Esophagus muscularis mucosa (tissue), 4 donors: ENCODE measurements at regions not wholly inside any gene's neighbourhood (a gene's known extent, or its start where the extent isn't known, plus 50 kb on each side); places are given as distances from the start of the nearest gene placed in this dataset.

ENCODE experiments used
- DNase-seq: peaks from one replicate; pipeline ENCODE4 v3.0.0-alpha.2; 2017; ENCODE audit errors: extremely low spot score
- H3K27ac ChIP-seq, 4 donors: fragments of 200-600 bp; sonication (generic); replicated peaks in 1 of 4; 1 replicate in 3 of 4; 2 replicates in 1 of 4; pipeline ENCODE4 v1.5.1; 2016 to 2019; ENCODE audit warnings: mild to moderate bottlenecking in 1 of 4
- H3K27me3 ChIP-seq, 4 donors: fragments of 200-600 bp; sonication (generic); one replicate each; pipeline versions ENCODE4 v1.5.1 to v1.6.0; 2016 to 2019
- H3K36me3 ChIP-seq, 4 donors: fragments of 200-600 bp; sonication (generic); one replicate each; pipeline ENCODE4 v1.5.1; 2016 to 2019
- H3K4me1 ChIP-seq, 4 donors: fragments of 200-600 bp; sonication (generic); one replicate each; pipeline ENCODE4 v1.5.1; 2016 to 2019
- H3K4me3 ChIP-seq, 4 donors: fragments of 200-600 bp; sonication (generic); 1 replicate in 2 of 4; 2 replicates in 2 of 4; pipeline ENCODE4 v1.5.1; 2016 to 2019; ENCODE audit warnings: mild to moderate bottlenecking in 4 of 4, moderate library complexity in 1 of 4
- H3K9me3 ChIP-seq, 4 donors: fragments of 200-600 bp; sonication (generic); 1 replicate in 3 of 4; 2 replicates in 1 of 4; pipeline ENCODE4 v1.5.1; 2016 to 2019
- CTCF ChIP-seq, 3 experiments: fragments of 200-600 bp in 2 of 3; fragments of 450-650 bp in 1 of 3; sonication (generic) in 2 of 3; IDR thresholded peaks; one replicate each; pipeline ENCODE4 v1.5.1; 2017 to 2019; ENCODE audit warnings: antibody characterized with exemption in 3 of 3, mild to moderate bottlenecking in 2 of 3, moderate library complexity in 1 of 3
- EP300 ChIP-seq: sonication (generic); formaldehyde crosslinking; IDR thresholded peaks from one replicate; pipeline ENCODE4 v1.6.1; 2017; ENCODE audit warnings: antibody characterized with exemption
- POLR2A ChIP-seq: fragments of 450-650 bp; IDR thresholded peaks from one replicate; pipeline ENCODE4 v1.6.1; 2017; ENCODE audit warnings: antibody characterized with exemption, moderate library complexity, mild to moderate bottlenecking, low read depth
- POLR2AphosphoS5 ChIP-seq, 2 donors: sonication (generic); formaldehyde crosslinking; IDR thresholded peaks; one replicate each; pipeline ENCODE4 v1.6.1; 2017; ENCODE audit warnings: antibody characterized with exemption in 2 of 2
- WGBS: methylation state at CpG from one replicate; pipeline ENCODE4 v1.1.5; 2018; 5-methylcytosine and 5-hydroxymethylcytosine counted together
- intact Hi-C: fragments of 100-400 bp; cut with DNase I; formaldehyde crosslinking; loops from one replicate; pipeline ENCODE4 v1.15.1; 2023

GRCh38 chr2:16767789-16768476, 102.3 kb upstream of the CYRIA start:
- peaks cover 0 to 12% (median 0%) of the 10 kb centered on the region in 4 donors for H3K27me3 ChIP-seq
- 77% methylated on average over 3 of the region's 3 CpGs for WGBS
- H3K36me3 ChIP-seq: no peaks in the 10 kb centered on the region
- H3K4me3 ChIP-seq: no peak overlapping the region
- H3K4me1 ChIP-seq: no peaks in the 10 kb centered on the region
- intact Hi-C loops: no loop called here
- H3K9me3 ChIP-seq: no peaks in the 10 kb centered on the region
- no peak overlapping the region for H3K27ac ChIP-seq
- no peak for DNase-seq
- no peak for TF ChIP-seq POLR2A
- TF ChIP-seq EP300: no peak
- TF ChIP-seq CTCF (IDR thresholded peaks at IDR 0.05): no peak
- TF ChIP-seq POLR2AphosphoS5 (IDR thresholded peaks at IDR 0.05): no peak

GRCh38 chr2:16765356-16765755, 99.7 kb upstream of the CYRIA start:
- no peak for DNase-seq
- no peak overlapping the region for H3K27ac ChIP-seq
- no peaks in the 10 kb centered on the region for H3K9me3 ChIP-seq
- H3K4me3 ChIP-seq: no peak overlapping the region
- peaks cover 0 to under 1% (median 0%) of the 10 kb centered on the region in 4 donors for H3K27me3 ChIP-seq
- no peak for TF ChIP-seq POLR2AphosphoS5 (IDR thresholded peaks at IDR 0.05)
- no peak for TF ChIP-seq CTCF (IDR thresholded peaks at IDR 0.05)
- TF ChIP-seq EP300: no peak
- no peak for TF ChIP-seq POLR2A
- intact Hi-C loops: no loop called here
- 83% methylated on average over 7 of the region's 7 CpGs for WGBS
- no peaks in the 10 kb centered on the region for H3K36me3 ChIP-seq
- no peaks in the 10 kb centered on the region for H3K4me1 ChIP-seq

- DNase-seq: no peak
- Histone ChIP-seq H3K4me3 (no peak overlapping the region), H3K4me1 (no peaks in the 10 kb centered on the region), H3K36me3 (no peaks in the 10 kb centered on the region), H3K27me3 (no peaks in the 10 kb centered on the region), H3K9me3 (no peaks in the 10 kb centered on the region), H3K27ac (no peak overlapping the region)
- intact Hi-C loops: no loop called here
- 83% methylated on average over 4 of the region's 4 CpGs for WGBS
- no peak for TF ChIP-seq POLR2A
- no peak for TF ChIP-seq EP300
- no peak for TF ChIP-seq CTCF (IDR thresholded peaks at IDR 0.05)
- no peak for TF ChIP-seq POLR2AphosphoS5 (IDR thresholded peaks at IDR 0.05)
Observed at GRCh38 chr2:16764487-16764886, 98.9 kb upstream of the CYRIA start.

- no peaks in the 10 kb centered on the region for H3K9me3 ChIP-seq
- H3K4me3 ChIP-seq: peak overlapping the region in 1 of 4 donors; percentile 2
- intact Hi-C loops: no loop called here
- no peaks in the 10 kb centered on the region for H3K4me1 ChIP-seq
- no peaks in the 10 kb centered on the region for H3K36me3 ChIP-seq
- no peak for DNase-seq
- H3K27ac ChIP-seq: no peak overlapping the region
- no peak for TF ChIP-seq CTCF (IDR thresholded peaks at IDR 0.05)
- no peaks in the 10 kb centered on the region for H3K27me3 ChIP-seq
- WGBS: 90% methylated on average over 4 of the region's 4 CpGs
Observed at GRCh38 chr2:16763493-16763899, 97.9 kb upstream of the CYRIA start.

- intact Hi-C loops: no loop called here
- TF ChIP-seq CTCF (IDR thresholded peaks at IDR 0.05) (no peak), POLR2AphosphoS5 (IDR thresholded peaks at IDR 0.05) (no peak), POLR2A (no peak), EP300 (no peak)
- Histone ChIP-seq H3K36me3 (no peaks in the 10 kb centered on the region), H3K27me3 (no peaks in the 10 kb centered on the region), H3K9me3 (no peaks in the 10 kb centered on the region), H3K4me3 (no peak overlapping the region), H3K4me1 (no peaks in the 10 kb centered on the region), H3K27ac (no peak overlapping the region)
- DNase-seq: no peak
- WGBS: 66% methylated on average over 2 of the region's 2 CpGs
Observed at GRCh38 chr2:16763056-16763455, 97.4 kb upstream of the CYRIA start.
